ENCODE measurements at regions not wholly inside any gene's neighbourhood (a gene's known extent, or its start where the extent isn't known, plus 50 kb on each side); places are given as distances from the start of the nearest gene placed in this dataset.

GRCh38 chr16:54654429-54654828 lies 276.2 kb upstream of the IRX5 start:
- TF ChIP-seq CTCF (IDR thresholded peaks at IDR 0.05), result no peak
- TF ChIP-seq POLR2A (IDR thresholded peaks at IDR 0.05), result no peak
